IPS-18c (cell line): ENCODE measurements at regions not wholly inside any gene's neighbourhood (a gene's known extent, or its start where the extent isn't known, plus 50 kb on each side); places are given as distances from the start of the nearest gene placed in this dataset.
"Not testable (repeated sequence)": the region's sequence is repeated elsewhere in the genome, so short reads cannot be mapped to it uniquely, and the experiment has no call there.

Experiments
- H3K4me3 ChIP-seq: 2 replicates; pipeline ENCODE4 v1.7.0; 2013; ENCODE audit warnings: low read depth, mild to moderate bottlenecking, low read length, moderate library complexity; ENCODE audit not compliant: insufficient read depth
- H3K9me3 ChIP-seq: one replicate; pipeline ENCODE4 v1.6.1; 2013; ENCODE audit warnings: mild to moderate bottlenecking, low read length, moderate library complexity; ENCODE audit not compliant: control insufficient read depth, insufficient read depth

- H3K4me3 ChIP-seq: no peak overlapping the region
Measured at GRCh38 chr3:118587847-118588246, 446.8 kb downstream of the IGSF11 start.

GRCh38 chr3:118593277-118593670, 441.4 kb downstream of the IGSF11 start:
- Histone ChIP-seq H3K9me3 (peaks cover 2% of the 10 kb centered on the region), H3K4me3 (no peak overlapping the region)

More at GRCh38 chr3:118587847-118588246, 446.8 kb downstream of the IGSF11 start:
- H3K9me3 ChIP-seq: peaks cover 2% of the 10 kb centered on the region

- no peak overlapping the region for H3K4me3 ChIP-seq
- H3K9me3 ChIP-seq: no peaks in the 10 kb centered on the region
Measured at GRCh38 chr3:118597184-118597583, 437.5 kb downstream of the IGSF11 start.

DNA sequence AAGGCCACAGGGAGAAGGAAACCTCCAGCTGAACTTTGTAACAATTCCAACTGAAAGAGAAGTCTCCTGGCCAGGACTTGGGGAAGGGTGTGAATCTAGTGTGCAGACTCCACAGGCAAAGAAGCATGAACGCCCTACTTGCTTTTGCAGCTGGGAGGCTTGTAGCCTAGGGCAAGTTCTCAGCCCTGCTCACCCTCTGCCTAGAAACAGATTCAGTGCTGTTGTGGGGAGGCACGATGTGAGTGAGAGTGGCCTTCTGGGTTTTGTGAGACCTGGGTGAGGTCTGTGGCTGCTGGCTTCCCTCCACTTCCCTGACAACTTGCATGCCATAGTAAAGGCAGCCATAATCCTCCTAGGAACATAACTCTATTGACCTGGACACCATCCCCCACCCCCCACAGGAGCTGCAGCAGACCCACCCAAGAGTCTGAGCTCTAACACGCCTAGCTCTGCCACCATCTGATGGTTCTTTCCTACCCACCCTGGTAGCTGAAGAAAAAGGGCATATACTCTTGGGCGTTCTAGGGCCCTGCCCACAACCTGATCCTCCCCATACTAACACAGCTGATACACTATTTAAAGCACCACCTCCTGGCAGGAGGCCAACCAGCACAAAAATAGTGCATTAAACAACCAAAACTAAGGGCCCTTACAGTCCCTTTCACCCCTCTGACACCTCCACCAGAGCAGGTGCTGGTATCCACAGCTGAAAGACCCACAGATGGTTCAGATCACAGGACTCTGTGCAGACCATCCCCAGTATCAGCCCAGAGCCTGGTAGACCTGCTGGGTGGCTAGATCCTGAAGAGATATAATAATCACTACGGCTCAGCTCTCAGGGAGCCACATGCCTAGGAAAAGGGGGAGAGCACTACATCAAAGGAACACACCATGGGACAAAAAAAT, 426.5 kb downstream of the IGSF11 start:
- H3K4me3 ChIP-seq: no peak overlapping the region
- H3K9me3 ChIP-seq: no peaks in the 10 kb centered on the region

- H3K4me3 ChIP-seq: no peak overlapping the region
- no peaks in the 10 kb centered on the region for H3K9me3 ChIP-seq
Measured at GRCh38 chr3:118618247-118619040, 416.2 kb downstream of the IGSF11 start.

DNA sequence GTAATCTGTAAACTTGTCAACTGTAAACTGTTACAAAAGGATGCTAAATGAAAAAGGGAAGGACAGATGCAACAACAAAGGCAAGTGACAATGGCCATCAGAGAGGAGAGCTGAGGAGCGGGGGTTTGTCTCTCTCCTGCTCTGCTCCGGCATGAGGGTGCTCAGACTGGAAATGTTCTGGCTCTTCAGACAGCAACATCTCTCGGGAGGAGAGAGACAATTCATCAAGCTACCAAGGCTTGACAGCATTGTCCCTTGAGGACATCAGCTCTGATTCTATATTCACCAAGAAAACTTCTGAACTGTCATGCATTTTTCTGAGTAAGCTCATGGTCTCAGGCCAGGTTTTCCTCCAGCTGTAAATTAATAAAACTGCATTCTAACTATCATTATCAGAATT, 408.2 kb downstream of the IGSF11 start:
- Histone ChIP-seq H3K9me3 (no peaks in the 10 kb centered on the region), H3K4me3 (no peak overlapping the region)

DNA sequence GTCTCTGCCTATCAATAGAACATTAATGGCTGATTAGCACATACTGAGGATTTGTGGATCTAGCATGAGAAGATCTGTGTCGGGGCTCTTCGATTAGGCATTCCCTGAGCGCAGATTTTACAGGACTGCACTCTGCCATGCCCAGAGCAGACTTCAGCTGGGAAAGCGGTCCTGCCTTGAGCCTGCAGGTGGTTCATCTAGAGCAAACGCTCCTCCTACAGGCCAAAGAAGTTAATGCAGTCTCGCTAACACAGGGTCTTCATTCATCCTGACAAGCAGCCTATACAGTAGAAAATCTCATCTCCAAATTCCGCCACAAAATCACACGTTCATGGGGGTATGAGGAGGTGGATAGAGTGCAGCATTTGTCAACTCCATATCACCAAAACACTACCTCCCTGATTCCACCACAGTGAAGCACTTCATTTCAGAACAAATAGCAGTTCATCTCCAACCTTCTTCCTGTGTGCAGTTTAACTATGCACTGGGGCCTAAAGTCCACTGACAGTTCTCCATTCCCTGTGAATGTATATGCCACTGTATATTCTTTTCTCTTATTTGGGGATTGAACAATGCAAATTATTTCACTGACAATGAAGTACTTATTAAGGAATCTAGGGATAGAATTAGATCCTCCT, 405.8 kb downstream of the IGSF11 start:
- H3K9me3 ChIP-seq: no peaks in the 10 kb centered on the region
- no peak overlapping the region for H3K4me3 ChIP-seq

DNA sequence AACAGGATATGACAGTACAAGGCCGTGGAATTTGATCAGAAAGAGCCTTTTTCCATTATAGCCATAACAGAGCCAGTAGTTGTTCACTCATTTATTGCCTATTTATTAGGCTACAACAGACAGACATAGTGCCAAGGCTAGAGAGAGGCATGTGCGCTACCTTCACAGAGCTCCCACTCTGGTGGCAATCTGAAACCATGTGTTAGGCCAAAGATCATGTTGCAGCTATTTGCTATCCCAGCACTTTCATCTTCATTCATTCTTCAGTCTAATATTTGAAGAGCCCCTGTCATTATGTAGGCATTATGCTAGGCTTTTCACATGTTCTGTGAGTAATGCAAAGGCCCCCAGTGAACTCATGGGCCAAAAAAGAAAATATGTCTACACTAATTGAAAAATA, 404.8 kb downstream of the IGSF11 start:
- H3K4me3 ChIP-seq: no peak overlapping the region
- no peaks in the 10 kb centered on the region for H3K9me3 ChIP-seq

DNA sequence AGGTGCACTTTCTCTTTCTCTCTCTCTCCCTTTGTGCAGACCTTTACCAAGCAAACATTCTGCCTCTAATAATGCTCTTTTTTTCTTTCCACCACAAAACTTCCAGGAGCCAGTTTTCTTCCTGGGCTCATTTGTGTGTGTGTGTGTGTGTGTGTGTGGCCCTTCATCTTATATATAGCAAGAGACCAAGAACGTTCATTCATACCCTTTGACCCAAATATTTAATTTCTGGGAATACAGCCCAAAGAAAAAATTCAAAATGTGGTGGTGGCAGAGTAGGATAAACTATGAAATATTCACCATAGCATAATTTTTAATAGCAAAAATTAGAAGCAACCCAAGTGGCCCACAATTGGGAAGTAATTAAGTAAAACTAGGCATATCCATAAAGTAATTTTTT, 398.9 kb downstream of the IGSF11 start:
- Histone ChIP-seq H3K4me3 (no peak overlapping the region), H3K9me3 (no peaks in the 10 kb centered on the region)

DNA sequence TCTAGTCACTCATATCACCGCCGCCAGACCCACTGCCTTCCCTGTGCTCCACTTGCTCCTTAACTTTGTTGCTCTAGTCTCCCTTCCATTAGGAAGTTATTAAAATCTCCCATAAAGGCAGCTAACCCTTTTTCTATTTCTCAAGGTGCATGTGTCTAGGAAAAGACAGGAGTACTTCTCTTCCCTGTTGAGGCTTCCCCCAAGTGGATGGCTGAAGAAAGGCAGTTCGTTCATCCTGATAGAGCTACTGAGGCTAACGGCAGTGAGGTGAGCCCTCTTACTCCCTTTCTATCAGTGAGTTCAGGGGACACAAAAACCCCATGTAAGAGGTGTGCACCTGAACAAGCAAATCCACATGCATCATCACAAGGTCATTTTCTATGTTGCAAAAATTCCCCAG, 397.8 kb downstream of the IGSF11 start:
- Histone ChIP-seq H3K9me3 (no peaks in the 10 kb centered on the region), H3K4me3 (no peak overlapping the region)

- H3K4me3 ChIP-seq: no peak overlapping the region
- H3K9me3 ChIP-seq: no peaks in the 10 kb centered on the region
Measured at GRCh38 chr3:118637846-118638245, 396.8 kb downstream of the IGSF11 start.

DNA sequence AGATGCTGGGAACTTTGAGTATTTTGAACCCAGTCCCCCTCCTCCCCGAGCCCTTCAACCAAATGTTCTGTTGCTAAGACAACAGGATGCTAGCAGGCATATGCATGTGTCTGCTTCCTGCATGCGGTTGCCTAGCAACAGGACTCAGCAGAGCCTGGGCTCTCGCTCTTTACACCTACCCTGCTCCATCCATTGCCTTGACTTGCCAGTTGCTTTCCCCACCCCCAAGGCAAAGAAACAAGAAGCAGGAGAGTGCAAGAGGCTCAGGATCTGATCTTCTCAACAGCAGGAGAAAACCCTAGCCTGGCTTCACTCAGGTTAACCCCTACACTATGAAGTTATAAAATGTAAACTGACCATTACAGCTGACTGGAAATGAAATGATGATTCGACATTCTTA, 393.0 kb downstream of the IGSF11 start:
- Histone ChIP-seq H3K4me3 (no peak overlapping the region), H3K9me3 (no peaks in the 10 kb centered on the region)

GRCh38 chr3:118671192-118671591, 363.5 kb downstream of the IGSF11 start:
- no peak overlapping the region for H3K4me3 ChIP-seq
- H3K9me3 ChIP-seq: no peaks in the 10 kb centered on the region

DNA sequence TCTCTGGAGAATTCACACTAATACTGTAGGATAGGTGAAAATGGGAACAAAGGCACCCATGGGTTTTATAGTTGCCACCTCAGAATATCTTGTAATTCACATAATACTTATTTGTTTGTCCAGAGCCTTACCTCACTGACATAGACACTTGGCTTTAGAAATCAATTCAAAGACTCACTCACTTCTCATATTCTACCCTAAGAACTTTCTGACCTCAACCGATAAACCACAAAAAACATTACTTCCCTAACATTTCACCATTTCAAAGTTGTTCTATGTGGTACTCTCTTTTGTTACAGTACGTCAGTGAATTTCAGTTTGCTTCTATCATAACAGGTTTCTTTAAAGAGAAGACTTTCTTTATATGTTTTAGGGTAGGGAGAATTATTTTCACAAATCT, 359.3 kb downstream of the IGSF11 start:
- H3K4me3 ChIP-seq: no peak overlapping the region
- H3K9me3 ChIP-seq: no peaks in the 10 kb centered on the region

GRCh38 chr3:118678663-118679062, 356.0 kb downstream of the IGSF11 start:
- not testable (repeated sequence) for H3K9me3 ChIP-seq, H3K4me3 ChIP-seq

GRCh38 chr3:118682921-118683320, 351.7 kb downstream of the IGSF11 start:
- no peak overlapping the region for H3K4me3 ChIP-seq
- H3K9me3 ChIP-seq: no peaks in the 10 kb centered on the region

GRCh38 chr3:118683636-118684035, 351.0 kb downstream of the IGSF11 start:
- Histone ChIP-seq H3K9me3 (no peaks in the 10 kb centered on the region), H3K4me3 (no peak overlapping the region)

DNA sequence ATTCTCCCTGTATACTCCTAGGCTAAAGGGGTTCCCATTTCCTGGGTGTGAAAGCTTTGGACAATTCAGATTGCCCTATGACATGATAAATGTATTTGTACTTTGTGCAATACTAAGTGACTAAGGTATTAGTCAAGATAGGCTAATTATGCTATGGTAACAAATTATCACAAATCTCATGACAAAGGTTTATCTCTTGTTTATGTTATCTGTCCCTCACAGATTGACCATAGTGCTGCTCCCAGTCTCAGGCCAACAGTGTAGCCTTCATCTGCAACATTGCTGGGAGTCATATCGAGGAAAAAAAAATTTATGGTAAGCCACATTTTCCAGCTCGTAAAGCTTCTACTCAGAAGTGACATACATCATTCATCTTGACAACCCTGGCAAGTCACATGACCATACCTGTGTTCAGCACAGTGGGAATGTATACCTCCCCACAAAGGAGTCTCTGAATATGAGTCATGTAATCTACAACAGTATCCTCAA, 346.2 kb downstream of the IGSF11 start:
- H3K9me3 ChIP-seq: no peaks in the 10 kb centered on the region
- H3K4me3 ChIP-seq: no peak overlapping the region
